HG02571 (cell line): ENCODE measurements at regions not wholly inside any gene's neighbourhood (a gene's known extent, or its start where the extent isn't known, plus 50 kb on each side); places are given as distances from the start of the nearest gene placed in this dataset.
A peak's percentile ranks its signal among the peaks of the same experiment; 100 is the strongest.

Source experiments
- ATAC-seq: cut with Tn5 transposase; IDR thresholded peaks from one replicate; pipeline ENCODE4 v1.9.1; 2021; ENCODE audit warnings: mild to moderate bottlenecking, moderate library complexity; ENCODE audit not compliant: unreplicated experiment

DNA sequence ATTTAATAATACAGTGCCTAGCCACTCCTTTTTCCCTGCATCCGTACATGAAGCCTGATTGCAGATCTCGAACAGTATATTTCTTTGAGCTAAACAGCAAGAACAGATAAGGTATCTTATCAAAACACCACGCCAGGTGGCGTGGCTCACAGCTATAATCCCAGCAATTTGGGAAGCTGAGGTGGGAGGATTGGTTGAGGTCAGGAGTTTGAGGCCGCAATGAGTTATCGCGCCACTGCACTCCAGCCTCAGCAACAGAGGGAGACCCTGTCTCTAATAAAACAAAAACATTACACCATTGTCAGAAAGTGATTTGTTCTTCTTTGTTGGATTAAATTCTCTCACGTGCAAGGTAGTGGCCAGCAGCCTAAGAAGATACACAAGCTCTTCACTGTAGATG lies 291.2 kb upstream of the DMRT1 start:
- no peak for ATAC-seq

DNA sequence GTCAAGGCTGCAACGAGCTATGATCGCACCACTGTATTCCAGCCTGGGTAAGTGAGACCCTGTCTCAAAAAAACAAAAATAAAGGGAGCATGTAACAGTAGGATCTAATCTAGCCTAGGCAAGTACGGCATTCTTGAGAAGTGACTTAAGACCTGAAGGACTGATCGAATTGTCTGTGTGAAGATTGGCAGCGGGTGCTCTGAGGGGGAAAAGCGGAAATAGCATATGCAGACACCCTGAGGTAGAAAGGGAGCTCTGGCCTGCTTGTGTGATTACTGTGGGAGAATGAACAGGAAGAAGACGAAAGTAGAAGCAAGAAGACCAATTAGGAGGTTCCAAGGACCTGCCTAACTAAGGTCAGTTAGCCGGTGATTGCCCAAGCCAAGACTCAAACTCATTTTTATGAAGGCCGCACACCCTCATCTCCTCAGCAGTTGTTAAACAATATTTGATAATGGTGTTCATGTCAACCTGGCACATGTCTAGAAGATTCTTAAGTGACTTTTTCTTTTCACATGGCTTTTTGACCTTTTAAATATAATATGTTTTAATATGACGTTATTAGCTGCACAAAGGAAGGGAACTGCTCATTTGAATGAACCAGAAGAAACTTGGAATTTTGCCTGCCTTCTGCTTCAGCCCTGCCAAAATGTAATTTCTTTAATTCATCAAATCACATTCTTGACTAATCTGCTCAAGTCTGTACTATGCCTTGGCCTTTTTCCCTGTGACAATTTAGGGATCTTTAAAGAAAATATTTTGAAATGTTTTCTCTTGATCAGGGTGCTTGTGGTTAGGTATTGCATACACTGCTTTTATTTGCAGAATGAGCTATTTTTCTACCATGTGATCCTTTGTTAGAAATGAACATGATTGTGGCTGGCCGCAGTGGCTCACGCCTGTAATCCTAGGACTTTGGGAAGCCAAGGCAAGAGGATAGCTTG lies 289.2 kb upstream of the DMRT1 start:
- ATAC-seq: no peak

- no peak for ATAC-seq
These were observed 286.0 kb upstream of the DMRT1 start for GRCh38 chr9:555493-555892.

DNA sequence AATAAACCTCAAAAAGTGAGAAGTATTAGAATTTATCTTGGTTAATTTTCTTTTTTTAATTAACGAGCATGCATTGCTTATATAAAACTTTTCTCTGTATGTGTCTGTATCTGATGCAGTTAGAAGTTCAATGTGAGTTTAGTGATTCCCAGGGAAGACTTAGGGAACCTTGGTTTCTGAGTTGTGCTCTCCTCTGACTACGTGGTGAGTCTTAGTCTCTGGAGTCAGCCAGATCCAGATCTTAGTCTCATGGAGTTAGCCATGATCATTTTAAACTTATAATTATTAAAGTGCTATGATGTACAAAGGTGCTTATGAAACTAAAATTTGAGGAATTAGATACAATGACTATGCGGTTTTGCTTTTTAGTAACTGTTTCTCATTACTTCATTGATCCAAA lies 285.3 kb upstream of the DMRT1 start:
- ATAC-seq: no peak

DNA sequence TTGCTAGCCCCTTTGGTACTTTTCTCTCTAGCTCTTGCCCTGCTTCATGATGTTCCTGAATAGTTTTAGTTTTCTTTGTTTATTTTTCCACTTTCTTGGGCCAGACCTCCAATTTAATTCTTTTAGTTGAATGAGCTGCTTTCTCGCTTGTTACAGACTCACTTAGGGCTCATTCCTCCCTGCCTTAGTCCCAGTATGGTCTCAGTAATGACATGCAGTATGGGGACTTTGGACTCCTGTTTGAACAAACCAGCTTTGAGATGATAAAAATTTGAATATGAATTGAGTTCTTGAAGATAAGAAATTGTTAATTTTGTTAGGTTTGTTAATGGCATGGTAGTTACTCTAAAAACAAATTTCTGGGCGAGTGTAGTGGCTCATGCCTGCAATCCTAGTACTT lies 284.8 kb upstream of the DMRT1 start:
- no peak for ATAC-seq

- ATAC-seq: no peak
These were observed 283.8 kb upstream of the DMRT1 start for GRCh38 chr9:557601-558201.

DNA sequence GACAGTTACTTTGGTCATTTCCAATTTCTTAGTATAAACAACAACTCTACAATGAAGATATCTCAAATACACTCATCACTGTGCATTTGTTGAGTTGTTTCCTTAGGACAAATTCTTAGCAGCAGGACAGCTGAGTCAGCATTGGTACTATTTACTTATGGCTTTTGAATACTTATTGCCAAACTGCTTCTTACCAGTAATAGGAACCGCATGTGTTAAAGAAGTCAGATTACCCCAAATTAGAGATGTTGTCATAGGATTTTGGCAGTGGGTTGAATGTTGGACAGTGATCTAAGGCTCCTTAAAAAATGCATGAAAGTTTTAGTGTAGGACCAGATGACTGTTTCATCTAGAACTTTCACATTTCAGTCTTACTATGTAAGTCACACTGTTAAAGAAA lies 280.1 kb upstream of the DMRT1 start:
- no peak for ATAC-seq

- ATAC-seq: no peak
These were observed 278.3 kb upstream of the DMRT1 start for GRCh38 chr9:563200-563599.

DNA sequence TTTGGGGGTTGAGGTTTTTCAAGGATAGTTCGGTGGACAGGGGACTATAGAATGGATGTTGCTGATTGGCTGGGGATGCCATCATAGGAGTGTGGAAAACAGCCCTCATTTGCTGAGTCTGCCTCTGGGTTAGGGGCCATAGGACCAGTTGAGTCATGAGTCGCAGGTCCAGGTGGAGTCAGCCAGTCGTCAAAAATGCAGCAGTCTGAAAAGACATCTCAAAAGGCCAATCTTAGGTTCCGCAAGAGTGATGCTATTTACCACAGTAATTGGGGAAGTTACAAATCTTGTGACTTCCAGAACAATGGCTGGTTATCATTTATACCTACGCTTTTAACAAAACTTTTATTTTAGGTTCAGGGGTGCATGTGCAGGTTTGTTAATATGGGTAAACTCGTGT lies 276.0 kb upstream of the DMRT1 start:
- no peak for ATAC-seq

DNA sequence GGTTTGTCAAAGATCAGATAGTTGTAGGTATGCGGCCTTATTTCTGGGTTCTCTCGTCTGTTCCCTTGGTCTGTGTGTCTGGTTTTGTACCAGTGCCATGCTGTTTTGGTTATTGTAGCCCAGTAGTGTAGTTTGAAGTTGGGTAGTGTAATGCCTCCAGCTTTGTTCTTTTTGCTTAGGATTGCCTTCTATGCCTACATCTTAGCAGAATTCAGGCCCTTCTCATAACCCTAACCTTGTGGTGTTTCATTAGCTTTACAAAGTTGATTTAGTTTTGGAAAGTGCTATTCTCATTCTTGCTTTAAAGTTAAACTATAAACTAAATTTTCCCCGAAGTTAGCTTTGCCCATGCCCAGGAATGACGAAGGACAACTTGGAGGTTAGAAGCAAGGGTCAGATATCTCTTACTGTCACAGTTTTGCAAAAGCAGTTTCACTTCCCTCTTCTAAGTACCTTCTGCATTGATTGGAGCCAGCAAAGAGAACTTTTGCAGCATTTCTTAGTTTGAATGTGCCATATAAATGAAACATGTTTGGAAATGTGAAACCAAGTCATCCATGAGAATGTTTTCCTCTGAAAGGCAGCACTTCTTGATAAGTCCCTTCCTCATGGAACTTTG lies 274.3 kb upstream of the DMRT1 start:
- ATAC-seq: peak; percentile 66

DNA sequence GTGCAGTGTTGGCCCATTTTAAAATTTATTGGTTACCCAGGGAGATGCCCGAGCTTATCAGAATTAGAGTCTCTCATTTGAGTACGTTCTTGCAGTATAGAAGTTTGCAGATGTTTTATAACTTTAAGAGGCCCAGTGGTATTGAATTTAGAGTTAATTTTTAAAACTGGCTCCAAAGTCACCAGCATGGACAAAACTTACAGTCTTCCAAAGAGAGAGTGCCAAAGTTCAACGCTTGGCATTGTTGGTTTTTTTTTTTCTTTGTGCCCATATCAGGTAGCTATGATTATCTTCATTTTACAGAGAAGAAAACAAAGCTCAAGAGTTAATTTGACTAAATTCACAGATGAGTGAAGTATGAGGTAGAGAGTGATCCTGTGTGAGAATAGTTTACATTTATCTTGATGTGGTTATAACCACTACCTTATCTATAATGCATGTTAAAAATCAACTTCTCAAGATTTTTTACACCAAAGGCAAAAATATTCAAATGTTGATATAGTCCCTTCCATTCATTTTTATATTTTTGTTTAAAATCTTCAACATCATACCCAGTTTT lies 273.7 kb upstream of the DMRT1 start:
- no peak for ATAC-seq

GRCh38 chr9:569296-569695 lies 272.2 kb upstream of the DMRT1 start:
- no peak for ATAC-seq

DNA sequence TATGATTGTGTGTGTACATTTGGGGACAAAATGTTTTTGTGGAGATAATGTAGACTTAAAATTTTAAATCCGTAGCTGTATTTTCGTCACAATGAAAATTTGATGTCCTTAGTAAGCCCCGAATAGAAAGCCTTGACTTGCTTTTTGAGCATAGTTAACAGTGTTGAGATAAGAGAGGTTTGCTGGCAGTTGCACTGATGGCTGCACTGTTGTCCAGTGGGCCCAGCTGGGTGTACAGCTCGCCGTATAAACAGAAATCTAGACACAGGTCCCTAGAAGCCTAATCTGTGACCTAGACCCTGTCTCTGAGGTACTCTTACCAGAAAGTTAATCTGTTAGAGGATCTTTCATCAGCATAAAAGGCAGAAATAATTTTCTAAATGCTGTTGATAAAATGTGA lies 271.3 kb upstream of the DMRT1 start:
- no peak for ATAC-seq

- ATAC-seq: no peak
These were observed 270.4 kb upstream of the DMRT1 start for GRCh38 chr9:571066-571465.

DNA sequence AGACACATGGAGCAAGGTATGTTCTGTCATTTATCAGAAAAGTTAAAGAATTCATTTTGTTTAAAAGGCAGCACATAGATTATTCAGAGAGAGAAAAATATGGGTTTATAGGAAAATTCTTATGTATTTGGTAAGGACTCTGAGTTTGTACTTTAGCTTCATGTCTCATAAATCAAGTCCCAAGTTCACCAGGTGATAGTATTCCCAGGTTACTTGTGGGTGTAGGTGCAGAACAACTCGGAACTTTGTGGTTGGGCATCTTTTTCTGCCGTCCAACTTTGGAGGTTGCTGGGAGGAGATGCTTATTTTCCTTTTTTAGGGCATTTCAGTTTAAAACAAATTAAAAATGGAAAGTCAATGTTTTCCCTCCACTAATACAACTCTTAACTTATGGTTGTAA lies 269.8 kb upstream of the DMRT1 start:
- no peak for ATAC-seq

DNA sequence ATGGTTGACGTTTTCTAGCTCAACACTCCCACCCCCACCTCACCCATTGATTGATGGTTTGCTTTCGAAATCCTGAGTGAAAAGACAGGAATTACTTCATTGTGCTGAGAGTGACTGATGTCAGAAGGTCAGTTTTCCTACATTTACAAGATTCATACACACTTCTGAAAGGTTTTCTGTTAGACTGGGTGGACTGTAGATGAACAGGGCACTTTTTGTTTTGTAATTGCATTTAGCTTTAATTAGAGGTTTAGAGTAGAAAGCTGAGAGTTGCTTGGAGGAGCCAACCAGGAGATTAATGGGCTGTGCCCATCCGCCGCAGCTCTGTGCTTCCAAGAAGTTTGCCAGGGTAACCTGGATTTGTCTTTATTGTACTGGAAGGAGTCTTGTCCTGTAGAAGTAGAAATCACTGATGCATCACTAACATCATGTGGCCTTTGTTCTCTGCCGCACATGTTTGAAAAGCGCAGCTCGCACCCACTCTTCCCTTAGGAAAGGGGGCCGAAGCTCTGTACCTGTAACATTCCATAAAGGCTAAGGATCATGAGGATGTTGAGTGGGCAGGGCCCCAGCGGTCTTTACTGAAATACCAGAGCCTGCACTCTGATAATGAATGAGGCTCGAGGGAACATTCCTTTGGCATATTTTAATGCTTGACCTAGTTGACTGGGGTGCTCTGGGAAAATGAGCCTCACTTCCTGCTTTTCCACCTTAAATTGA lies 267.6 kb upstream of the DMRT1 start:
- ATAC-seq: no peak

GRCh38 chr9:575139-575538 lies 266.4 kb upstream of the DMRT1 start:
- no peak for ATAC-seq

DNA sequence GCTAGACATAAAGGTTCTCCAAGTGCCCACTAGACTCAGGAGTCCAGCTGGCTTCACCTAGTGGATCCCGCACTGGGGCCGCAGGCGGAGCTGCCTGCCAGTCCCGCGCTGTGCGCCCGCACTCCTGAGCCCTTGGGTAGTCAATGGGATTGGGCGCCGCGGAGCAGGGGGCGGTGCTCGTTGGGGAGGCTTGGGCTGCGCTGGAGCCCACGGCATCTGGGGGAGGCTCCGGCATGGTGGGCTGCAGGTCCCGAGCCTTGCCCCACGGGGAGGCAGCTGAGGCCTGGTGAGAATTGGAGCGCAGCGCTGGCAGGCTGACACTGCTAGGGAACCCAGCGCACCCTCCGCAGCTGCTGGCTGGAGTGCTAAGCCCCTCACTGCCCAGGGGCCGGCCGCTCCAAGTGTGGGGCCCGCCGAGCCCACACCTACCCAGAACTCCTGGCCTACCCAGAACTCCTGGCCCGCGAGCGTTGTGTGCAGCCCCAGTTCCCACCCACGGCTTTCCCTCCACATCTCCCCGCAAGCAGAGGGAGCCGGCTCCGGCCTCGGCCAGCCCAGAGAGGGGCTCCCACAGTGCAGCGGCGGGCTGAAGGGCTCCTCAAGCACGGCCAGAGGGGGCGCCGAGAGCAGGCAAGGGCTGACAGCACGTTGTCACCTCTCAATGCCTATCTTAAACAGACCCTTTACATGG lies 260.7 kb upstream of the DMRT1 start:
- no peak for ATAC-seq

DNA sequence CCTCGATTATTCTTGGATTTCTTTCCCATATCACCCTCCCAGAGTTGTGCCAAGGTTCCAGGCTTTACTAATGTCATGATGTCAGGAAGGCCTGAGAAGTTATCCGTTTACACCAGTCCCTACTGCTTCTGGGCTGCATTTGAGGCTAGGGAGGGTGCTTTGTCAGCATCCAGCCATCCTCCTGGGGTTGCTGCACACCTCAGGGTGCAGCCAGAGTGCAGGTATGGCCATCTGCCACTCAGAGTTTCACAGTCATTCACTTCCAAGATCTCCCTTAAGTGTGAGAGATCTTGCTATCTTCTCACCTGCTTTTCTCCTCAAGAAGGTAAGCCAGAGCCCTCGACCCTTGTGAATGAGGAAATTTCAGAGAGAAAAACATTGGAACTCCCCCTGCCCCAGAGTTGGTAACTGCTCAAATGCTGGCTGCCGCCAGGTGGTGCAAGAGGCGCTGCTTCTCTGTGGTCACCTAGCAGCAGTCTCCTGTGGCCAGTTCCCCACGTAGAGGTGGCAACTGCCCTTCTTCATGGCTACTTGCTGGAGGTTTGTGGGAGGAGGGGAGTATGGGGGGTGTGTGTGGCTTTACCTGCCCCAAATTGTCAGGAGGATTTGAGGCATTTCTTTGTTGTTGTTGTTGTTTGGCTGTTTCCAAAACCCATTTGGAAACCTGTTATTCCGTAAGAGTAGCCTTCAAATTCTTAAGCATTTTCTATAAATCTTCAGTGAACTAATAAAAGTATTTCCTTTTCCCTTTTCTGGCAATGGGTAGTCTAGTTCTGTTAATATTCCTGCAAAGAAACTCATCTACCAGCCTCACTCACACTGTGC lies 259.6 kb upstream of the DMRT1 start:
- ATAC-seq: no peak

DNA sequence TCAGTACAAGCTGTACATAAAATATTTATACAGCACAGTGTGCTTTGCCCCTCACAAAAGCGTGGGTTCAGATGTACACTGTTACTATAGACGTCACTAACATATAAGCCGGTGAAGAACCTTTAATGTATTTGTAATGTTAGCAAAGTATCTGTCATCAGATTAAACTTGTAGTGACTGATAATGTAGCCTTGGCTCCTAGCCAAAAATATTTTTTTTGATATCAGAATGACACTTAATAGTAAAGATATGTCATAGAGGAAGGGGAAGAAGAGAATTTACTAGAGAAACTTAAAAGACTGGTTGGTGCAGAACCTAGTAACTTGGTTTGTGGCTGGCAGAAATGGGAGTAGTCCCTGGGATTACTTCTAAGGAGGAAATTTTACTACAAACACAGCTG lies 258.7 kb upstream of the DMRT1 start:
- no peak for ATAC-seq
